ENCODE measurements at regions not wholly inside any gene's neighbourhood (a gene's known extent, or its start where the extent isn't known, plus 50 kb on each side); places are given as distances from the start of the nearest gene placed in this dataset.

DNA sequence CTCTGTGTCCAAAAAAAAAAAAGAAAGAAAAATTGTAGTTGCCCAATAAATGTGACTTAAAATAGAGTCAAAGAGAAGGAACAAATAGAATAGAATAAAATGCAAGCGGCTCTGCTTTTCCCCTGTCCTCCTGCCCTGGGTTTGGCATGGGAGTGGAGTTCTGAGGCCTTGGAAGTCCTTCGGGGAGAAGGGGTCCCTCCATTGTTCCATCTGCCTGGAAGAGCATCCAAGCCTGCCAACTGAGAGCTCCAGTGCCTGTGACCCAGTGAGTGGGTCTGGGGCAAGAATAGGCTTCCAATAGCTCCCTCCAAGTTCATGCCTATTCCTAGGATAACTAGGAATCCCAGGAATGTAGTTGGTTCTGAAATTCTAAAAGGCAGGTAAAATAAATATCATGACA is 321.4 kb downstream of the MYCN start:
- Histone ChIP-seq H3K9me3 (replicated peaks in 1 of 3) (no peaks in the 10 kb centered on the region), H3K27me3 (no peaks in the 10 kb centered on the region), H3K27ac (no peak overlapping the region), H3K4me3 (no peak overlapping the region), H3K36me3 (replicated peaks in 1 of 2) (no peaks in the 10 kb centered on the region), H3K4me1 (replicated peaks in 1 of 2) (no peaks in the 10 kb centered on the region)
- intact Hi-C loops (cut with DNase I): no loop called here
- TF ChIP-seq, protein P1, sequence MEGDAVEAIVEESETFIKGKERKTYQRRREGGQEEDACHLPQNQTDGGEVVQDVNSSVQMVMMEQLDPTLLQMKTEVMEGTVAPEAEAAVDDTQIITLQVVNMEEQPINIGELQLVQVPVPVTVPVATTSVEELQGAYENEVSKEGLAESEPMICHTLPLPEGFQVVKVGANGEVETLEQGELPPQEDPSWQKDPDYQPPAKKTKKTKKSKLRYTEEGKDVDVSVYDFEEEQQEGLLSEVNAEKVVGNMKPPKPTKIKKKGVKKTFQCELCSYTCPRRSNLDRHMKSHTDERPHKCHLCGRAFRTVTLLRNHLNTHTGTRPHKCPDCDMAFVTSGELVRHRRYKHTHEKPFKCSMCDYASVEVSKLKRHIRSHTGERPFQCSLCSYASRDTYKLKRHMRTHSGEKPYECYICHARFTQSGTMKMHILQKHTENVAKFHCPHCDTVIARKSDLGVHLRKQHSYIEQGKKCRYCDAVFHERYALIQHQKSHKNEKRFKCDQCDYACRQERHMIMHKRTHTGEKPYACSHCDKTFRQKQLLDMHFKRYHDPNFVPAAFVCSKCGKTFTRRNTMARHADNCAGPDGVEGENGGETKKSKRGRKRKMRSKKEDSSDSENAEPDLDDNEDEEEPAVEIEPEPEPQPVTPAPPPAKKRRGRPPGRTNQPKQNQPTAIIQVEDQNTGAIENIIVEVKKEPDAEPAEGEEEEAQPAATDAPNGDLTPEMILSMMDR (IDR thresholded peaks at IDR 0.05): no peak
- TF ChIP-seq POLR2A (IDR thresholded peaks at IDR 0.05): no peak
- WGBS, 4 donors: 64 to 85% (median 76%) methylated on average over 2 of the region's 2 CpGs
- DNase-seq: no peak

DNA sequence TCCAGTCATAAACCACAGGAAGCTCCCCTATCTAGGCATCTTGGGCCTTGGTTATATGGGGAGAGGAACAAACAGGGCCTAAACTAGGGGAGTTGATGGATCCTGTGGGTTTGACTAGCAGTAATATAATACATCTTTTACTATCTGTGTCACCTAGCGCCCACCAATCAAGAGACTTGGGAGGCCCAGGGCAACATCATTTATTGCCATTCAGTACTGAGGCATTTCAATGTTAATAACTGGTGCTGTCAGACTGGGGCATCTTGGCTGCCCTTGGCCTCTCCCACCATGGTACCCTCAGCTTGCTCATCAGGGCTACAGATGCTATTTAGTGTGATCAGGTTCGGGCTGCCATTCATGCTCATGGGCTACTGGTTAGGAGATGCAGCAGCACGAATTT is 320.7 kb downstream of the MYCN start:
- DNase-seq: no peak
- intact Hi-C loops (cut with DNase I): no loop called here
- Histone ChIP-seq H3K4me3 (no peak overlapping the region), H3K9me3 (replicated peaks in 1 of 3) (no peaks in the 10 kb centered on the region), H3K4me1 (replicated peaks in 1 of 2) (no peaks in the 10 kb centered on the region), H3K36me3 (replicated peaks in 1 of 2) (no peaks in the 10 kb centered on the region), H3K27me3 (no peaks in the 10 kb centered on the region), H3K27ac (no peak overlapping the region)
- TF ChIP-seq, protein P1 (IDR thresholded peaks at IDR 0.05): no peak
- TF ChIP-seq POLR2A (IDR thresholded peaks at IDR 0.05): no peak
- WGBS, 4 donors: 82 to 95% (median 91%) methylated on average over 3 of the region's 3 CpGs

DNA sequence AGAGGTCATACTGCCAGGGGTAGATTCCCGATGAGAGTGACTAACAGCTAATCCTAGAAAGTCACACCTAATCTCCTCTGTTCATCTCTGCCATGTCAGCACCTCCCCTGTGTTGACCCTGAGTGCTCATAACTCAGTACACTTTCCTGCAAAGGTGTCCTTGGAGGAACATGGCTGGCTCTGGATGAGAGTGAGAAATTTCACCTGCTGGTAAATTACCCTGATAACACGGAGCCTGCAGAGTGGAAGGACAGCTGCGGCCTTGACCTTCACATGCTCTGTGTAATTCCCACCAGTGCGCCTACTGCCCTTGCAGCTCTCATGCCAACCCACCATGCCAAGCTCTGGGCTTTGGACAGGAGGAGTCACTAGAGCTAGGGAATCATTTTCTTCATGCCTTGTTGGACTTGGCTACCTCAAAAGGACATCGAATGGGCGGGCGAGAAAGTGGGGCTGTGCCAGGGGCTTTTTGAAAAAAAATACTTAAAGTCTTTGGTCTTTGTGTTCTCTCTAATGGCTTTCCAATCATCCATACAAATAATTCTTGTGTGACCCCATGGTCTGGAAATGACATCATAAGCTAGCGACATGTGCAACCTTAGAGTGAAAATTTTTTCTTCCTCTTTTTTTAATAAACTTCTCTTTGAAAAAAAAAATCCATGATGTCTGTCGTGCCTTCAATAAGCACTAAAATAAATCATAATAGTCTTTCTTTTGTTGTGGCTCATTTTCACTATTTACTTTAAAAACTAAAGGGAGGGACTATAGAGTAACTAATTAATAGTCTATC is 319.9 kb downstream of the MYCN start:
- Histone ChIP-seq H3K9me3 (replicated peaks in 1 of 3) (no peaks in the 10 kb centered on the region), H3K27me3 (no peaks in the 10 kb centered on the region), H3K4me3 (no peak overlapping the region), H3K36me3 (replicated peaks in 1 of 2) (no peaks in the 10 kb centered on the region), H3K4me1 (replicated peaks in 1 of 2) (no peaks in the 10 kb centered on the region), H3K27ac (no peak overlapping the region)
- WGBS, 4 donors: 64 to 77% (median 66%) methylated on average over 9 of the region's 9 CpGs
- TF ChIP-seq POLR2A (IDR thresholded peaks at IDR 0.05): no peak
- TF ChIP-seq, protein P1 (IDR thresholded peaks at IDR 0.05): no peak
- DNase-seq: peak in 1 of 7 donors; percentile 18
- intact Hi-C loops (cut with DNase I): no loop called here

DNA sequence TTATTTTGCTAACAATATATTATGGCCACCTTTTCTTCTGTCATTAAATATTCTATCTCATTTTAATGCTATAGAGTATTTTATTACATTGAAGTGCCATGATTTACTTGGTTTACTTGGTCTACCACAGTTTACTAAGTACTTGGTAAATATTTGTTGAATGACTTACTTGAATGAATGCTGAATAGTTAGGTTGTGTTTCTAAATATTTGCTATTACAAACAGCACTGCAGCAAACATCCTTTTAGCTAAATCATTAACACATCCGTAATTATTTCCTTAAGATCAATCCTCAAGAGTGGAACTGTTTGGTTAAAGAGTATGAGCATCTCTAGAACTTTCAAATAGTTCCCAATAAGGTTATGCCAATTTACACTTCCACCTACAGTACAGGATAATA is 318.7 kb downstream of the MYCN start:
- no peak overlapping the region for H3K4me3 ChIP-seq
- H3K36me3 ChIP-seq (replicated peaks in 1 of 2): no peaks in the 10 kb centered on the region
- DNase-seq: no peak
- H3K4me1 ChIP-seq (replicated peaks in 1 of 2): no peaks in the 10 kb centered on the region
- intact Hi-C loops (cut with DNase I): no loop called here
- TF ChIP-seq, protein P1 (IDR thresholded peaks at IDR 0.05): no peak
- TF ChIP-seq POLR2A (IDR thresholded peaks at IDR 0.05): no peak
- no peaks in the 10 kb centered on the region for H3K9me3 ChIP-seq (replicated peaks in 1 of 3)
- WGBS, 4 donors: 76 to 94% (median 91%) methylated on average over 1 of the region's 1 CpG
- H3K27me3 ChIP-seq: no peaks in the 10 kb centered on the region
- H3K27ac ChIP-seq: no peak overlapping the region
